GM21717 (cell line): ENCODE measurements at regions not wholly inside any gene's neighbourhood (a gene's known extent, or its start where the extent isn't known, plus 50 kb on each side); places are given as distances from the start of the nearest gene placed in this dataset.

Experiments
- ATAC-seq: cut with Tn5 transposase; IDR thresholded peaks from one replicate; pipeline ENCODE4 v1.9.1; 2021; ENCODE audit warnings: mild to moderate bottlenecking, moderate library complexity; ENCODE audit not compliant: unreplicated experiment

DNA sequence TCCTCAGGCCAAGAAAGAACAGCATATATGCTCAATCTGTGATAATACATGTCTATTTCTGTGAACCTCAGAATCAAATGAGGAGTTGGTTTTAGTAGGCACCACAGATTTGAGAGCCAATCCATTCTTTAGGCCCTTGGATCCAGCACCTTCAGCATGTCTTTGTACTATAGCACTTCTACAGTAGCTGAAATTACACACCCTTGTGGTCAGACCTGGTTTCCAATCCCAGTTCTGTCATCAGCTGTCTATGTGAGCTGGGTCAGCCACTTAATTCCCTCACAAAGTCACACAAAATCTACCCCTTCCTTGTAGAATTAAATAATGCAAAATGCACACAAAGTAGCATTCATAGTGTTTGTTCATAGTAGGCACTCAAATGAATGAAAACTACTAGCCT, 381.3 kb upstream of the LARGE1 start:
- ATAC-seq, result no peak

- no peak for ATAC-seq
Observed at GRCh38 chr22:34303656-34304055, 383.4 kb upstream of the LARGE1 start.

DNA sequence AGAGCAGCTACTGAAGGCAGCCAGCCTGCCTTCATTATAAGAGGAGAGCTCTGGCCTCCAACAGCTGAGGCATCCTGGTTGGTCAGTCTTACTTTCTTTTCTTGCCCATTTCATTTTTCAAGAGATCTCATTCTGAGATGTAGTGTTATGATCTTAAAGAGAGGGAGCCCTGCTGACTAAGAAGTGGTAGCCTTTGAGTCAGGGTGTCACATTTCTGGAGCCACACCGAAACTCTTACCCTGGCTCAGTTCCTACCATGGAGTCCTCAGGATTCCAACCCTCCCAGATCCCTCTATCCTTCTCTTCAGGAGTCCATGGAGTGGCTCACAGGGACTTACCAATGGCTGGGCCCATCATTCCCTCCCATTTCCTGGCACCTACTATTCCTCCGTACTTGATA, 386.1 kb upstream of the LARGE1 start:
- no peak for ATAC-seq

DNA sequence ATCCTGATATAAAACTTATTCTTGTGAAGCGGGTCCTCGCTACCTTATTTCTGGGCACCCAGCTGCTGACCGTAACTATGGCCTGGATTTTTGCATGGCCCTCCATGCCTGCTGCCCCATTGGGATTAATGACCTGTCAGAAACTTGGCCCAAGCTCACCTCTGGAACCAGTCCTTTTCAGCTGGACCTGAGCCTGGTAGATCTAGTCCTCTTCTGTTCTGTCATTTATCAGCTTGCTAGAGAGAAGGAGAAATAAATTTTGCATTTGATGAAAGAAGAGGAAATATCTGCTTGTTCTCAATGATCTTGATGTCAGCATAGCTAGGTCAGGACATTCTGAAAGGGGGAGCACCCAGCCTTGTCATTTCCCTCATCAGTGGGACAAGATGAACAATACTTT, 387.8 kb upstream of the LARGE1 start:
- ATAC-seq, result no peak

DNA sequence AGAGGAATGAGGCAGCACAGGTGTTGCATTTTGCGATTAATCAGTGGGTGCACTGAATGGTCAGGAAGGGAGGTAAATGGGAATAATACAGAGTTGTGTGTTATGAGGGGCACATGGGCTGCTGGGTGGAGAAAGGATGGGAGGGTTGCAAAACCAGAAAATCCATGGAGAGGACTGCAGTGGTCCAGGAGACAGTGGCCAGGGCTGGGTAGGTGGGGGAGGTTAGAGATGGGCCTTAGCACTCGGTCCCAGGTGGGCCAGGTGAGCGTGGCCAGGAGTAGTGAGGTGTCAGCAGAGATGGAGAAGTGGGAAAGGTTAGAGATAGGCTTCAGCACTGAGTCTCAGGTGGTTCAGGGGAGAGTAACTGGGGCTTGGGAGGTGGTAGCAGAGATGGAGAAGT, 399.1 kb upstream of the LARGE1 start:
- no peak for ATAC-seq

DNA sequence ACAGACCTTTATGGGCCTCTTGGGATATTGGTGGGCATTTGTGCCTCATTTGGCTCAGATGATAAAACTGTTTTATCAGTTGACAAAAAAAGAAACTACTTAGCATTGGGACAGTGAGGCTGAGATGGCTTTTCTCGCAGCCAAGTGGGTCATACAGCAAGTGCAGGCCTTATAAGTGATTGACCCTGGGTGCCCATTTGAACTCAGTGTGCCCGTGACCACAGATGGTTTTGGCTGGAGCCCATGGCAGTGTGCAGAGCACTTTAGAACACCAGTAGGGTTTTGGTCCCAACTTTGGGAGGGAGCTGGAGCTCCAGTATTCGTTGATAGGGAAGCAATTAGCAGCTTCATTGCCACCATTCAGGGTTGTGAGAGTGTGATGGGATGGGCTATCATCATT, 404.5 kb upstream of the LARGE1 start:
- no peak for ATAC-seq

GRCh38 chr22:34326901-34327300, 406.6 kb upstream of the LARGE1 start:
- ATAC-seq, result no peak

- ATAC-seq, result no peak
Observed at GRCh38 chr22:34330432-34330831, 410.2 kb upstream of the LARGE1 start.

DNA sequence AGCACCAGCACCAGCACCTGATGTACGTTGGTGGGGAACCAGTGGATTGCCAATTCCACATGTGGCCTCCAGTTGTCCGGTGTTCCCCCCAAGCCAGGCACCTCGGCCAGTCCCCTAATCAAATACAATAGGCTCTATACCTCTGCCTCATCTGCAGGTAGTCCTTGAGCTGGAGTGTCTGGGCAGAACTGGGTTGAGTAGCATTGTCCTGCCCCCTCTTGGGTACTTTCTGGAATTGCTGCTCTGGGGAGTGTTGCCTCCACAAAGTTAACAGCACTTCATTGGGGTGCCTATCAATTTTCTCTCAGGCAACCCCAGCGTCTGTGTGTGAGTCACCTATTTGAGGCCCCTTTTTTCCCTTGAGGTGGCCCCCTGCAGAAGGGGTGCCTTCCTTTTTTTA, 413.0 kb upstream of the LARGE1 start:
- ATAC-seq, result no peak

- no peak for ATAC-seq
Observed at GRCh38 chr22:34334893-34335292, 414.6 kb upstream of the LARGE1 start.

DNA sequence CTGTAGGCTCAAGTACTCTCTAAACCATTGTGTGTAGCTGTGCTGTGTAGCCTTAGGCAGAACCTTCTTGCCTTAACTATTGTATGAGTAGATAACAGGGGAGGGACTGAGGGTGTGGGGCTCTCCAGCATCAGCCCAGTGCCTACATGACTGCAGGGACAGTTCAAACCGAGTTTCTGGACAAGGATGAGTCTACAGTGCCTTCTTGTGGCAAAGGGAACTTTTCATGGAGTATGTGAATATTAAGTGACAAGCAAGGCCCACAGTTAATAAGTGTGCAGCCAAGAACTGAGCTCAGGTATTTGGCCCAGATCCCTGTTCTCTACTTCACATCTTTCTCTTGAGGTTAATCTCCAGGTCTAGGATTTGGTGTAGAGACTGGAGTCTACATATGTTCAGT, 424.4 kb upstream of the LARGE1 start:
- no peak for ATAC-seq

- ATAC-seq, result no peak
Observed at GRCh38 chr22:34354071-34354817, 434.0 kb upstream of the LARGE1 start.

GRCh38 chr22:34356481-34356880, 436.2 kb upstream of the LARGE1 start:
- no peak for ATAC-seq

DNA sequence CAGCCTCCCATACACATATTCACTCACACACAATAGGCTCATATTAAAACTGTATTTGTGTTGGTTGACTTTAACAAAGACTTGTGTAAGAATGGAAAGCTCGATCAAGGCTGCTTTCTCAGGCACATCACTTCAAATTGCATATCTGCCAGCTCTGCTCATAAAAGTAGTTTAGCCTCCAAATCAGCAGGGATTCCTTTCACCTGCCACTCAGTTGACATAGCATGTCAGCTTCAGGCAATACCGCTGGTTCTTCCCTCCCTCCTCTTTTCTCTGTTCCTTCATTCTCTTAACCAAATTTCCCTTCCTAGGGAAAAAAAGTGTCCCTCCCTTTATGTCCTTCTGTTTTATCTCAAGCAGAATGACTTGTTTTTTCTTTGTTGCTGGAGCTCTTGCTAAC, 450.4 kb upstream of the LARGE1 start:
- no peak for ATAC-seq

GRCh38 chr22:34379825-34380224, 459.5 kb upstream of the LARGE1 start:
- no peak for ATAC-seq

- ATAC-seq, result no peak
Observed at GRCh38 chr22:34380532-34380931, 460.3 kb upstream of the LARGE1 start.

GRCh38 chr22:34390400-34390799, 470.1 kb upstream of the LARGE1 start:
- no peak for ATAC-seq

DNA sequence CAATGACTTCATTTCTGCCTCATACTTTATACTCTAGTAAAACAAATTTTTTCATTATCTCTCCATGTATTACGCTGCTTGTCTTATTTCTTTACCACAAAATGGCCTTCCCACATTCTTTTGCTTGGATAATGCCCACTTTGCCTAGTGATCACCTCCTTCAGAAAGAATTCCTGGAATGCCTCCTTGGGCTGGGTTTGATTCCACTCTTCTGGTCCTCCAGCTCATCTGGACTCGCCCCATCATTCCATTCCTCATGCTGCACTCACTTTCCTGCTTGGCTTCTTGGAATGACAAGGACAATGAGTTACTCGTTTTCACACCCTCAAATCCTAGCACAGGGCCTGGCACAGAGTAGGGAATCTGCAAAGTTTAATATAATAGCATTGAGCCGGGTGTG, 475.1 kb upstream of the LARGE1 start:
- no peak for ATAC-seq

GRCh38 chr22:34403667-34404066, 483.4 kb upstream of the LARGE1 start:
- no peak for ATAC-seq

- ATAC-seq, result no peak
Observed at GRCh38 chr22:34410111-34410510, 489.8 kb upstream of the LARGE1 start.

GRCh38 chr22:34414467-34415440, 494.5 kb upstream of the LARGE1 start:
- no peak for ATAC-seq
